HG02642 (cell line): ENCODE measurements at regions not wholly inside any gene's neighbourhood (a gene's known extent, or its start where the extent isn't known, plus 50 kb on each side); places are given as distances from the start of the nearest gene placed in this dataset.

Experiments
- ATAC-seq: cut with Tn5 transposase; IDR thresholded peaks from one replicate; pipeline ENCODE4 v1.9.1; 2021; ENCODE audit warnings: mild to moderate bottlenecking; ENCODE audit not compliant: unreplicated experiment, poor library complexity

GRCh38 chr4:123824524-123824923 is 427.9 kb downstream of the SPRY1 start:
- ATAC-seq: no peak

GRCh38 chr4:123825596-123826291 is 429.1 kb downstream of the SPRY1 start:
- ATAC-seq: no peak

- ATAC-seq: no peak
These were observed 430.3 kb downstream of the SPRY1 start for GRCh38 chr4:123826896-123827295.

GRCh38 chr4:123827511-123827910 is 430.9 kb downstream of the SPRY1 start:
- ATAC-seq: no peak

GRCh38 chr4:123830930-123831329 is 434.3 kb downstream of the SPRY1 start:
- ATAC-seq: no peak

GRCh38 chr4:123832173-123833026 is 435.8 kb downstream of the SPRY1 start:
- ATAC-seq: no peak

- no peak for ATAC-seq
These were observed 436.6 kb downstream of the SPRY1 start for GRCh38 chr4:123833171-123833643.

- ATAC-seq: no peak
These were observed 439.4 kb downstream of the SPRY1 start for GRCh38 chr4:123835831-123836590.

- ATAC-seq: no peak
These were observed 440.4 kb downstream of the SPRY1 start for GRCh38 chr4:123836851-123837595.

GRCh38 chr4:123838474-123838873 is 441.9 kb downstream of the SPRY1 start:
- ATAC-seq: no peak

- no peak for ATAC-seq
These were observed 443.6 kb downstream of the SPRY1 start for GRCh38 chr4:123840197-123840596.

GRCh38 chr4:123841447-123842121 is 445.0 kb downstream of the SPRY1 start:
- no peak for ATAC-seq

GRCh38 chr4:123843137-123843536 is 446.5 kb downstream of the SPRY1 start:
- no peak for ATAC-seq

- ATAC-seq: no peak
These were observed 447.8 kb downstream of the SPRY1 start for GRCh38 chr4:123844374-123844773.

GRCh38 chr4:123846092-123846491 is 449.5 kb downstream of the SPRY1 start:
- ATAC-seq: no peak

GRCh38 chr4:123846561-123846960 is 450.0 kb downstream of the SPRY1 start:
- ATAC-seq: no peak

GRCh38 chr4:123848606-123849005 is 452.0 kb downstream of the SPRY1 start:
- no peak for ATAC-seq

GRCh38 chr4:123849495-123849894 is 452.9 kb downstream of the SPRY1 start:
- ATAC-seq: no peak

GRCh38 chr4:123851521-123851920 is 454.9 kb downstream of the SPRY1 start:
- no peak for ATAC-seq

GRCh38 chr4:123853651-123854050 is 457.1 kb downstream of the SPRY1 start:
- ATAC-seq: no peak
